SK-N-SH treated with all-trans-retinoic acid at 6 μM for 48 hours (cell line): ENCODE measurements at regions not wholly inside any gene's neighbourhood (a gene's known extent, or its start where the extent isn't known, plus 50 kb on each side); places are given as distances from the start of the nearest gene placed in this dataset.

Experiments
- ATAC-seq: fragments of 200-7000 bp; cut with Tn5 transposase; 3 replicates; pipeline ENCODE4 v1.9.1; 2020; ENCODE audit warnings: mild to moderate bottlenecking, moderate library complexity
- ARNTL ChIP-seq: fragments of 450-650 bp; formaldehyde crosslinking; IDR thresholded peaks from 2 replicates; pipeline ENCODE4 v1.5.0; 2020; ENCODE audit warnings: low read depth, mild to moderate bottlenecking, moderate library complexity, borderline replicate concordance
- BACH2 ChIP-seq: fragments of 250-450 bp; sonication (Bioruptor Pico); IDR thresholded peaks from 2 replicates; pipeline ENCODE4 v1.9.0; 2021; ENCODE audit warnings: mild to moderate bottlenecking, borderline replicate concordance
- CSDC2 ChIP-seq: fragments of 250-450 bp; sonication (Bioruptor Pico); IDR thresholded peaks from 2 replicates; pipeline ENCODE4 v1.5.0; 2020; ENCODE audit warnings: mild to moderate bottlenecking, moderate library complexity
- GLIS3 ChIP-seq: fragments of 250-450 bp; sonication (Bioruptor Pico); IDR thresholded peaks from 2 replicates; pipeline ENCODE4 v1.5.0; 2020; ENCODE audit warnings: mild to moderate bottlenecking, moderate library complexity
- ISL1 ChIP-seq: fragments of 250-450 bp; sonication (Bioruptor Pico); IDR thresholded peaks from 2 replicates; pipeline ENCODE4 v2.1.2; 2022; ENCODE audit warnings: mild to moderate bottlenecking, moderate library complexity
- OSR1 ChIP-seq: fragments of 250-450 bp; sonication (Bioruptor Pico); IDR thresholded peaks from 2 replicates; pipeline ENCODE4 v1.8.0; 2022; ENCODE audit warnings: moderate library complexity, mild to moderate bottlenecking, inconsistent platforms
- PPARA ChIP-seq: fragments of 250-450 bp; sonication (Bioruptor Pico); IDR thresholded peaks from 2 replicates; pipeline ENCODE4 v1.5.0; 2020; ENCODE audit warnings: mild to moderate bottlenecking, borderline replicate concordance
- SNAI2 ChIP-seq: fragments of 250-450 bp; sonication (Bioruptor Pico); IDR thresholded peaks from 2 replicates; pipeline ENCODE4 v1.5.0; 2020; ENCODE audit warnings: mild to moderate bottlenecking, moderate library complexity
- TCF4 ChIP-seq: fragments of 250-450 bp; sonication (Bioruptor Pico); IDR thresholded peaks from 2 replicates; pipeline ENCODE4 v1.8.0; 2021; ENCODE audit warnings: mild to moderate bottlenecking, moderate library complexity, borderline replicate concordance
- TOX ChIP-seq: fragments of 250-450 bp; sonication (Bioruptor Pico); IDR thresholded peaks from 2 replicates; pipeline ENCODE4 v1.8.0; 2021; ENCODE audit warnings: mild to moderate bottlenecking, moderate library complexity, borderline replicate concordance
- ZC3H10 ChIP-seq: fragments of 250-450 bp; sonication (Bioruptor Pico); IDR thresholded peaks from 2 replicates; pipeline ENCODE4 v1.5.1; 2021; ENCODE audit warnings: mild to moderate bottlenecking, moderate library complexity
- ZFP3 ChIP-seq: fragments of 250-450 bp; sonication (Bioruptor Pico); IDR thresholded peaks from 2 replicates; pipeline ENCODE4 v1.5.0; 2020; ENCODE audit warnings: mild to moderate bottlenecking, moderate library complexity
- ZFP30 ChIP-seq: fragments of 450-650 bp; formaldehyde crosslinking; IDR thresholded peaks from 2 replicates; pipeline ENCODE4 v1.5.0; 2022; ENCODE audit warnings: mild to moderate bottlenecking, moderate library complexity
- ZNF565 ChIP-seq: fragments of 450-650 bp; formaldehyde crosslinking; conservative IDR thresholded peaks from 2 replicates; pipeline ENCODE4 v1.5.0; 2020; ENCODE audit warnings: low read depth, mild to moderate bottlenecking, moderate library complexity
- ZNF70 ChIP-seq: fragments of 450-650 bp; formaldehyde crosslinking; IDR thresholded peaks from 2 replicates; pipeline ENCODE4 v1.5.0; 2020; ENCODE audit warnings: mild to moderate bottlenecking, moderate library complexity
- ZNF8 ChIP-seq: fragments of 450-650 bp; formaldehyde crosslinking; IDR thresholded peaks from 2 replicates; pipeline ENCODE4 v1.5.0; 2020; ENCODE audit warnings: mild to moderate bottlenecking, moderate library complexity
- TF ChIP-seq, protein P1 (sequence below): fragments of 250-450 bp; sonication (Bioruptor Pico); IDR thresholded peaks from 2 replicates; pipeline ENCODE4 v1.8.0; 2021; ENCODE audit warnings: low read depth, mild to moderate bottlenecking, moderate library complexity, borderline replicate concordance
- TF ChIP-seq, protein P2 (sequence below): fragments of 250-450 bp; sonication (Bioruptor Pico); IDR thresholded peaks from 2 replicates; pipeline ENCODE4 v1.8.0; 2020; ENCODE audit warnings: mild to moderate bottlenecking, moderate library complexity, borderline replicate concordance
- TF ChIP-seq, protein P3 (sequence below): fragments of 250-450 bp; sonication (Bioruptor Pico); IDR thresholded peaks from 2 replicates; pipeline ENCODE4 v1.5.1; 2021; ENCODE audit warnings: mild to moderate bottlenecking, moderate library complexity
- TF ChIP-seq, protein P4 (sequence below): fragments of 250-450 bp; sonication (Bioruptor Pico); IDR thresholded peaks from 2 replicates; pipeline ENCODE4 v1.5.1; 2020; ENCODE audit warnings: low read depth, mild to moderate bottlenecking, moderate library complexity

DNA sequence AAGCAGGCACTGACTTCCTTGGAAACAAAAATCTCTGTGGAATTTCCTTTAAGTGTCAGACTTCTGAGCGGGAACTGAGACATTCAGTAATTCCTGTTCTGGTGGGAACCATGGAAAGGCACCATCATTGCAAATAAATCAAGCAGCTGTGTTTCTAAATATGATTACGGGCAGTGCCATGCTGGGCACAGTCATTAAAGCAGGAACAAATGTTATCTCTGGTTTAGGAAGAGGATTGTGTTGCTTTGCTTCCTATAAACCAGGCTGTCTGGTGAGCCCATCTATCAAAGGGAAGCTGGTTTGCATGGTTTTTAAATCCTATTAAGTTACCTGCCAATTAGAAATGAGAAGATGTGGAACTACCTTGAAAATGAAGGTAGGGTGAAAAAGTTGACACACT is 86.7 kb downstream of the EBLN2 start:
- ATAC-seq = no peak
- TF ChIP-seq, protein P1, sequence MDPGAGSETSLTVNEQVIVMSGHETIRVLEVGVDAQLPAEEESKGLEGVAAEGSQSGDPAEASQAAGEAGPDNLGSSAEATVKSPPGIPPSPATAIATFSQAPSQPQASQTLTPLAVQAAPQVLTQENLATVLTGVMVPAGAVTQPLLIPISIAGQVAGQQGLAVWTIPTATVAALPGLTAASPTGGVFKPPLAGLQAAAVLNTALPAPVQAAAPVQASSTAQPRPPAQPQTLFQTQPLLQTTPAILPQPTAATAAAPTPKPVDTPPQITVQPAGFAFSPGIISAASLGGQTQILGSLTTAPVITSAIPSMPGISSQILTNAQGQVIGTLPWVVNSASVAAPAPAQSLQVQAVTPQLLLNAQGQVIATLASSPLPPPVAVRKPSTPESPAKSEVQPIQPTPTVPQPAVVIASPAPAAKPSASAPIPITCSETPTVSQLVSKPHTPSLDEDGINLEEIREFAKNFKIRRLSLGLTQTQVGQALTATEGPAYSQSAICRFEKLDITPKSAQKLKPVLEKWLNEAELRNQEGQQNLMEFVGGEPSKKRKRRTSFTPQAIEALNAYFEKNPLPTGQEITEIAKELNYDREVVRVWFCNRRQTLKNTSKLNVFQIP (CRISPR knock-in tag) = no peak
- no peak for TF ChIP-seq ARNTL (CRISPR knock-in tag)
- no peak for TF ChIP-seq ISL1
- no peak for TF ChIP-seq TCF4 (CRISPR knock-in tag)
- no peak for TF ChIP-seq ZNF8 (CRISPR knock-in tag)
- no peak for TF ChIP-seq ZFP30 (CRISPR knock-in tag)
- TF ChIP-seq ZC3H10 (CRISPR knock-in tag) = no peak
- no peak for TF ChIP-seq ZNF565 (CRISPR knock-in tag)
- TF ChIP-seq, protein P2, sequence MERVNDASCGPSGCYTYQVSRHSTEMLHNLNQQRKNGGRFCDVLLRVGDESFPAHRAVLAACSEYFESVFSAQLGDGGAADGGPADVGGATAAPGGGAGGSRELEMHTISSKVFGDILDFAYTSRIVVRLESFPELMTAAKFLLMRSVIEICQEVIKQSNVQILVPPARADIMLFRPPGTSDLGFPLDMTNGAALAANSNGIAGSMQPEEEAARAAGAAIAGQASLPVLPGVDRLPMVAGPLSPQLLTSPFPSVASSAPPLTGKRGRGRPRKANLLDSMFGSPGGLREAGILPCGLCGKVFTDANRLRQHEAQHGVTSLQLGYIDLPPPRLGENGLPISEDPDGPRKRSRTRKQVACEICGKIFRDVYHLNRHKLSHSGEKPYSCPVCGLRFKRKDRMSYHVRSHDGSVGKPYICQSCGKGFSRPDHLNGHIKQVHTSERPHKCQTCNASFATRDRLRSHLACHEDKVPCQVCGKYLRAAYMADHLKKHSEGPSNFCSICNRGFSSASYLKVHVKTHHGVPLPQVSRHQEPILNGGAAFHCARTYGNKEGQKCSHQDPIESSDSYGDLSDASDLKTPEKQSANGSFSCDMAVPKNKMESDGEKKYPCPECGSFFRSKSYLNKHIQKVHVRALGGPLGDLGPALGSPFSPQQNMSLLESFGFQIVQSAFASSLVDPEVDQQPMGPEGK (CRISPR knock-in tag) = no peak
- TF ChIP-seq, protein P3, sequence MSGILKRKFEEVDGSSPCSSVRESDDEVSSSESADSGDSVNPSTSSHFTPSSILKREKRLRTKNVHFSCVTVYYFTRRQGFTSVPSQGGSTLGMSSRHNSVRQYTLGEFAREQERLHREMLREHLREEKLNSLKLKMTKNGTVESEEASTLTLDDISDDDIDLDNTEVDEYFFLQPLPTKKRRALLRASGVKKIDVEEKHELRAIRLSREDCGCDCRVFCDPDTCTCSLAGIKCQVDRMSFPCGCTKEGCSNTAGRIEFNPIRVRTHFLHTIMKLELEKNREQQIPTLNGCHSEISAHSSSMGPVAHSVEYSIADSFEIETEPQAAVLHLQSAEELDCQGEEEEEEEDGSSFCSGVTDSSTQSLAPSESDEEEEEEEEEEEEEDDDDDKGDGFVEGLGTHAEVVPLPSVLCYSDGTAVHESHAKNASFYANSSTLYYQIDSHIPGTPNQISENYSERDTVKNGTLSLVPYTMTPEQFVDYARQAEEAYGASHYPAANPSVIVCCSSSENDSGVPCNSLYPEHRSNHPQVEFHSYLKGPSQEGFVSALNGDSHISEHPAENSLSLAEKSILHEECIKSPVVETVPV (CRISPR knock-in tag) = no peak
- TF ChIP-seq TOX (CRISPR knock-in tag) = no peak
- TF ChIP-seq, protein P4, sequence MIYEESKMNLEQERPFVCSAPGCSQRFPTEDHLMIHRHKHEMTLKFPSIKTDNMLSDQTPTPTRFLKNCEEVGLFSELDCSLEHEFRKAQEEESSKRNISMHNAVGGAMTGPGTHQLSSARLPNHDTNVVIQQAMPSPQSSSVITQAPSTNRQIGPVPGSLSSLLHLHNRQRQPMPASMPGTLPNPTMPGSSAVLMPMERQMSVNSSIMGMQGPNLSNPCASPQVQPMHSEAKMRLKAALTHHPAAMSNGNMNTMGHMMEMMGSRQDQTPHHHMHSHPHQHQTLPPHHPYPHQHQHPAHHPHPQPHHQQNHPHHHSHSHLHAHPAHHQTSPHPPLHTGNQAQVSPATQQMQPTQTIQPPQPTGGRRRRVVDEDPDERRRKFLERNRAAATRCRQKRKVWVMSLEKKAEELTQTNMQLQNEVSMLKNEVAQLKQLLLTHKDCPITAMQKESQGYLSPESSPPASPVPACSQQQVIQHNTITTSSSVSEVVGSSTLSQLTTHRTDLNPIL (CRISPR knock-in tag) = no peak
- TF ChIP-seq ZFP3 (CRISPR knock-in tag) = no peak

DNA sequence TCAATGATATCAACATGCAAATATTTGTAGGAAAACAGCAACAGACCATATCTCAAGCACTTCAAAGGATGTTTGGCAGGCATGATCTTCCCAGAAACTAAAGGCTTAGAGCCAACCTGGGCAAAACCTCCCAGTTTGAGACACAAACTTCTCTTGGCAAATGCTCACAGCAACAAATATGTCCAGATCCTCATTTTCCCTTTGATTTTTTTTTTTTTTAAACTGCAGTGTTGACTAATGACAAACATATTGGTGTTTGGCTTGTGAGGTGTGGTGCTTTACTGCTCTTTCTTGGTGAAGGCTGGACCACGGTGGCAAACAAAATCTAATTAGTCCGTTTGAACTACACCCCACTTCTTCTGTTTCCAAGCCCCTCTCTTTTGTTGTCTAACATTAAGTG is 87.2 kb downstream of the EBLN2 start:
- TF ChIP-seq OSR1 (CRISPR knock-in tag) (no peak), PPARA (no peak), BACH2 (CRISPR knock-in tag) (no peak), ARNTL (CRISPR knock-in tag) (no peak), SNAI2 (CRISPR knock-in tag) (no peak), ZNF70 (CRISPR knock-in tag) (no peak)
- TF ChIP-seq, protein P1 (CRISPR knock-in tag) = no peak
- TF ChIP-seq, protein P3 (CRISPR knock-in tag) = no peak
- no peak; the same call in 1 of the 3 replicates for ATAC-seq

DNA sequence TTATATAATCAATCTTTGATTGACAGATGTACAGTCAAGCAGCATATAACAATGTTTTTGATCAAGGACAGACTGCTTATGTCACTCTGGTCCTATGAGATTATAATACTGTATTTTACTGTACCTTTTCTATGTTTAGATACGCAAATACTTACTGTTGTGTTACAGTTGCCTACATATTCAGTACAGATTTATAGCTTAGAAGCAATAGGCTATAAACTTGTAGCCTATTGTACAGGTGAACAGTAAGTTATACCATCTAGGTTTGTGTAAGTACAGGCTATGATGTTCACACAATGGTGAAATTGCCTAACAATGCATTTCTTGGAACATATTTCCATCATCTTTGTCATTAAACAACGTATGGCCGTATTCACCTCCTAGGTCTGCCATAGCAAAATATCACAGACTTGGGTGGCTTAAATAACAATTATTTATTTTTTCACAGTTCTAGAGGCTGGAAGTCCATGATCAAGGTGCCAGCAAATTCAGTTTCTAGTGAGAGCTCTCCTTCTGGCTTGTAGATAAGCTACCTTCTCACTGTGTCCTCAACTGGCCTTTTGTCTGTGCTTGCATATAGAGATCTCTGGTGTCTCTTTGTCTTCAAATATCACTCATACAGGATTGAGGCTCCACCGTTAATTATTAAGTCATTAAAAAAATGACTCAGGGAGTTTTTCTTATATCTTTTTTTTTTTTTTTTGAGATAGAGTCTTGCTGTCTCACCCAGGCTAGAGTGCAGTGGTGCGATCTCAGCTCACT is 89.1 kb downstream of the EBLN2 start:
- no peak for ATAC-seq
- TF ChIP-seq CSDC2 (CRISPR knock-in tag) = no peak
- TF ChIP-seq ISL1 = no peak
- TF ChIP-seq GLIS3 = no peak
- TF ChIP-seq, protein P1 (CRISPR knock-in tag) = no peak
- no peak for TF ChIP-seq ARNTL (CRISPR knock-in tag)
- no peak for TF ChIP-seq SNAI2 (CRISPR knock-in tag)
- no peak for TF ChIP-seq TCF4 (CRISPR knock-in tag)
- no peak for TF ChIP-seq BACH2 (CRISPR knock-in tag)
- TF ChIP-seq, protein P4 (CRISPR knock-in tag) = no peak
- TF ChIP-seq, protein P2 (CRISPR knock-in tag) = no peak
